Epidermal melanocyte (primary cell): ENCODE measurements at regions not wholly inside any gene's neighbourhood (a gene's known extent, or its start where the extent isn't known, plus 50 kb on each side); places are given as distances from the start of the nearest gene placed in this dataset.
A peak's percentile ranks its signal among the peaks of the same experiment; 100 is the strongest.
"Not testable (repeated sequence)": the region's sequence is repeated elsewhere in the genome, so short reads cannot be mapped to it uniquely, and the experiment has no call there.

ENCODE experiments used
- DNase-seq: peaks from one replicate; pipeline ENCODE4 v3.0.0; 2011; ENCODE audit warnings: low spot score; ENCODE audit not compliant: insufficient read length

GRCh38 chr6:27854421-27854820 is 57.8 kb downstream of the OR2B2 start:
- no peak for DNase-seq

DNA sequence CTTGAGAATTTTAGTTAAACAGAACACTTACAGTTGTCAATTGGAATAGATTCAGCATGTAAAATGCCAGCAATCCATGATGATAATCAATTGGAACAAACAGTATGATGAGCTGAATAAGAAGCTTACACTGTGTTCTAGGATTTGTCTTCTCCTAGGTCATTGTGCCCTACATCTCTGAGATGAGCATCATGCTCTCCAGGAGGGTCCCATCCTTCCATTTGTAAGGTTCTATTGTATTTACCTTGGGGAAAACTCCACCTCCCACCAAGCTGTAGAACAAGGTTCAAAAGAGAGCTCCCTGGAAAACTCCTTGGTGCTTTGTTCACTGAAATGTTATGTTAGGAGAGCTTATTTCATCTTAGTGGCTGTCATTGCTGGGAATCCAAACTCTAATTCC is 60.8 kb downstream of the OR2B2 start:
- no peak for DNase-seq

GRCh38 chr6:27849001-27849400 is 63.2 kb downstream of the OR2B2 start:
- DNase-seq, result not testable (repeated sequence)

GRCh38 chr6:27847706-27848105 is 64.5 kb downstream of the OR2B2 start:
- no peak for DNase-seq

DNA sequence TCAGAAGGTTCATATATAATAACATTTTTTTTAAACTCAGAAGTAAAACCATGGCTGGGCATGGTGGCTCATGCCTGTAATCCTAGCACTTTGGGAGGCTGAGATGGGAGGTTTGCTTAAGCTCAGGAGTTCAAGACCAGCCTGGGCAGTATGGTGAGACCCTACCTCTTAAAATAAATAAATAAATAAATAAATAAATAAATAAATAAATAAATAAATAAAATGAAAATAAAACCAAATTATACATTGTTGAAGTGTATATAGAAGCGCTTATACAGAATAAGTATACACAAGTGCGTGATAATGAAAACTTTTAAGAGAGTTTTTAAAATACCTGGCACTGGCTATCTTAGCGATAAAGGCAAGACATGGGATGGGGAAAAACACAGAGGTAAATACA is 71.6 kb downstream of the OR2B2 start:
- no peak for DNase-seq

- DNase-seq, result no peak
These were observed 72.3 kb downstream of the OR2B2 start for GRCh38 chr6:27839626-27840475.

DNA sequence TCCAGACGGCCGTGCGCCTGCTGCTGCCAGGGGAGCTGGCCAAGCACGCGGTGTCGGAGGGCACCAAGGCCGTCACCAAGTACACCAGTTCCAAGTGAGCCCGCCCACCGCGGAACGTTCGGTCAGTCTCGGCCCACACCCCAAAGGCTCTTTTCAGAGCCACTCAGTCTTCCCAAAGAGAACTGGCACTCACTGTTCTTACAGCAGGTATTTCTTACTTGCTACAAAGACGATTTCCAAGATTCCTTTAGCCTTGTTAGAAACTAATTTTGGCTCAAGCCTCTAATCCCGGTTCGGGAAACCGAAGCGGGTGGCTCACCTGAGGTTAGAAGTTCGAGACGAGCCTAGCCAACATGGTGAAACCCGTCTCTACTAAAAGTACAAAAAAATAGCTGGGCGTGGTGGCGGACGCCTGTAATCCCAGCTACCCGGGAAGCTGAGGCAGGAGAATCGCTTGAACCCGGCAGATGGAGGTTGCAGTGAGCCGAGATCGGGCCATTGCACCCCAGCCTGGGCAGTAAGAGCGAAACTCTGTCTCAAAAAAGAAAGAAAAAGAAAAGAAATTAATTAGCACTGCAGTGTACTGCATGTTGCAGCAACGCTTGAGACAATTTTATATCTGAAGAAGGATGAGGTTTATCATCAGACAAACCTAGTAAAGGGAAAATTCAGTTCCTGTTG is 73.1 kb downstream of the OR2B2 start:
- no peak for DNase-seq

- DNase-seq, result peak; percentile 88
These were observed 73.9 kb downstream of the OR2B2 start for GRCh38 chr6:27838058-27838944.

- no peak for DNase-seq
These were observed 74.6 kb downstream of the OR2B2 start for GRCh38 chr6:27837625-27838057.

- no peak for DNase-seq
These were observed 75.2 kb downstream of the OR2B2 start for GRCh38 chr6:27836783-27837624.

DNA sequence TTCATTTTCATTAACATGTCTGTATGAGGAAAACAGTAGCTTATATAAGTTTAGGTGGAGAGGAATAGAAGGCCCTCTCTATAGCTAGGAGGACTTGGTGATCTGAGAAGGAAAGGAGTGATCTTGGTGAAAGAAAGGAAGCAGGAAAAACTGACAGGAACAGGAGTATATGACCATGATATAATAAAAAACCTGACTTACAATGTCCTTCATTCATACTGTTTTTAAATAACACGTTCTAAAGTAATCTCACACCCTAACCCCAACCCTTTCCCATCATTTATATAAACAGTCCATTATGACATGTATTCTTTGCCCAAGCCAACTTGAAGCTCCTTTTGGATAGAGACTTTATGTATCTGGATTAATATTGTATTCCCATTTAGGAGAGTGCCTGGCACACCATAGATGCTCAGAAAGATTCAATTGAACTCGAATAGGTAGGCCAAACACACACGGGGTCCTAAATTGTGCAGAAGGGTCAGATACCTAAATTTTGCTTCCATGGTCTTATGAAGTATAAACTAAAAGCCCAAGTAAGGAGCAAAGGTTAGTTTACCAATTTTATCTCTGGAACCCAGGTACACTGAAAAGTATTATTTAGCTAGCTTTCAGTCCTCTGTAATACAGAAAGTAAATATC is 75.9 kb downstream of the OR2B2 start:
- no peak for DNase-seq

DNA sequence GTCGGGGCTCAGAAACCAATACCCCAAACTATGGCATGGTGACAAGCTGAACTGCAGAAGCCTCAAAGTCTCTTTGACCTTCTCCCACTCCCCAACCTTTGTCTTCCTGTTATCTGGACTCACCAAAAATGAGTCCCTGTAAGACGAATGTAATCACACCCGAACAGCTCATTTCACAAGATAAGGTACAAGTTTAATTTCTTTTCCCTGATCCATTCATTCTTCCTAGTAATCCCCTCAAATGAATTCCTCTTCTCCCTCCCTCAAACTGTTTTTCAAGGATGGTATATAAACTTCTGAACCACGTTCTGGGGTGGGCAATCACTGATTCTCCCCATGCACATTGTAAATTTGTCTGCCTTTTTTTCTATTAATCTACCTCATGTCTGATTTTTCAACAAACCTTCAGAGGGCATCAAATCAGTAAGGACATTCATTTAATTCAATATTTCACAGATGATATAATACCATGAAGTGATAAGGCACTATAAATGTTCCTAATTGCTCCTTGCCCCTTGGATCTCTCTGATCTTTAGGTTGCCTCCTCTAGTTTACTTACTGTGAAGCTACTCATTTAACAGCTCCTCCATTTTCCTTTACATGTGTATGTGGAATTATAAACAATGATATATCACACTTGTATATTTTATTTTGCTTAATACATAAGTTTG is 77.2 kb downstream of the OR2B2 start:
- DNase-seq, result no peak

DNA sequence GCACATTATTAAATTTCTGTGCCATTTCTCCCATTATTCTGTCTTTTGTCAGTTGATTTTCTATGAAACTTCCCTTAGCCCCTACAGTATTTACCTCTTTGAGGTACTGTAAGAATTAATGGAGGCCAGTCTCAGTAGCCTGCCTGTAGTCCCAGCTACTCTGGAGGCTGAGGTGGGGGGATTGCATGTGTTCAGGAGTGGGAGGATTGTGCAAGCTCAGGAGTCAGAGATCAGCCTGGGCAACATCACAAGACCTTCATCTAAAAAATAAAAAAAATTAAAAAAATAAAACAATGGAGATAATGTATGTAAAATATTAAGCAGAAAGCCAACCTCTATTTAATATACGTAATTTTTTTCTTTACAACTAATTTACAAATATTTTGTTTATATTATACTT is 77.8 kb downstream of the OR2B2 start:
- no peak for DNase-seq

- DNase-seq, result not testable (repeated sequence)
These were observed 80.6 kb downstream of the OR2B2 start for GRCh38 chr6:27831434-27832081.

GRCh38 chr6:27830600-27831433 is 81.4 kb downstream of the OR2B2 start:
- not testable (repeated sequence) for DNase-seq

- no peak for DNase-seq
These were observed 82.0 kb downstream of the OR2B2 start for GRCh38 chr6:27830212-27830599.

- no peak for DNase-seq
These were observed 82.6 kb downstream of the OR2B2 start for GRCh38 chr6:27829453-27830211.

GRCh38 chr6:27827477-27827876 is 84.7 kb downstream of the OR2B2 start:
- DNase-seq, result not testable (repeated sequence)
